ENCODE measurements at regions not wholly inside any gene's neighbourhood (a gene's known extent, or its start where the extent isn't known, plus 50 kb on each side); places are given as distances from the start of the nearest gene placed in this dataset.

DNA sequence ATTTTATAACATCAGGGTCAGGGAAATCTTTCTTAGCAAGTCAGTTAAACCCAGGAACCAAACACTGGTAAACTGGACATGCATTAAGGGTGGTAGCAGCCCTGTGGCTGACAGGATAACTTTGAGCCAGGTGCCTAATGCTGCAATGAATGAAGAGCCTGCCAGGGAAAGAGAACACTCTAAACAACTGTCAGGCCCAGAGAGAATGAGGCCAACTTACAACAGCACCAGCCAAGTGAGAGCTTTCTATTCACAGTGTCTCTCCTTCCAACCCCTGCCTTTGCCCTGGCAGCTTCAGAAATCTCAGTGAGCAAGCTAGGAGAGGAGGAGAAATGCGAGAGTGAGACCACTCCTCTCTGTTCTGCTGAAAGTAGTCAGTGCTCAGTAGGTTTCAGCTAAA is 50.4 kb upstream of the ATP2C1 start (continued):
- TF ChIP-seq NKRF (conservative IDR thresholded peaks at IDR 0.05): no peak

Measured in GM12878 (cell line).